WI38 (cell line): ENCODE measurements at regions not wholly inside any gene's neighbourhood (a gene's known extent, or its start where the extent isn't known, plus 50 kb on each side); places are given as distances from the start of the nearest gene placed in this dataset.

Experiments
- H3K4me3 ChIP-seq: 2 replicates; pipeline ENCODE4 v1.5.1; 2011; ENCODE audit warnings: low read depth, mild to moderate bottlenecking, control low read depth, low read length
- CTCF ChIP-seq: IDR thresholded peaks from 2 replicates; pipeline ENCODE4 v1.5.1; 2012; ENCODE audit warnings: low read depth, mild to moderate bottlenecking, control low read depth, low read length

GRCh38 chr17:45730192-45730591 is 53.9 kb upstream of the CRHR1 start:
- TF ChIP-seq CTCF: no peak
- H3K4me3 ChIP-seq: no peak overlapping the region

- no peak for TF ChIP-seq CTCF
- H3K4me3 ChIP-seq: no peak overlapping the region
Observed at GRCh38 chr17:45731459-45731858, 52.7 kb upstream of the CRHR1 start.

GRCh38 chr17:45732926-45733505 is 51.1 kb upstream of the CRHR1 start:
- no peak overlapping the region for H3K4me3 ChIP-seq
- no peak for TF ChIP-seq CTCF

GRCh38 chr17:45733781-45734180 is 50.3 kb upstream of the CRHR1 start:
- TF ChIP-seq CTCF: no peak
- no peak overlapping the region for H3K4me3 ChIP-seq
